ENCODE measurements at regions not wholly inside any gene's neighbourhood (a gene's known extent, or its start where the extent isn't known, plus 50 kb on each side); places are given as distances from the start of the nearest gene placed in this dataset.

DNA sequence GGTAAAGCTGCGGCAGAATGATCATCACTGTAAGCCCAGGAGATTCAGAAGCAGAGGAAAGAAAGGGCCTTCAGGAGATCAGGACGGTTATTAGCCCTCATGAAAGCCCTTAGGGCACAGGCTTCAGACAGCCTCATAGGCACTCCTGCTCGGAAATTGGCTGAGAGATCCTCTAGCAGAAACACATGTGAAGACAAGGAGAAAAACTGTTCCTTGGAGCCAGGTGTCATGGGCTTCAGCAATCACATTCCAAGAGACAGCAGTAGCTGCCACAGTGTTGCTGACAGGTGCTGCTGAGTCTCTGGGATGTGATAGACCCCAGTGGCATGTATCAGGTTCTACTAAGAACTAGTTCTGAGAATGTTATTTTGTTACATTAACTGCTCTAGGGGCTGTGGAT, 88.8 kb upstream of the DYRK2 start:
- Histone ChIP-seq H2AK5ac (ENCODE audit: low read depth, low read length) (no peak overlapping the region), H3K9ac (ENCODE audit: low read depth, low read length) (no peak overlapping the region), H4K5ac (ENCODE audit: low read depth, low read length) (no peak overlapping the region), H2AK9ac (replicated peaks; ENCODE audit: low read depth, low read length, poor library complexity) (no peak overlapping the region), H2BK5ac (ENCODE audit: low read depth, low read length, poor library complexity, severe bottlenecking) (no peak overlapping the region), H3K23ac (ENCODE audit: low read depth, low read length) (no peak overlapping the region), H4K8ac (ENCODE audit: low read depth in 2 of 2, low read length in 2 of 2) (no peak overlapping the region), H3K9me3 (ENCODE audit: control insufficient read depth, insufficient read depth, low read length) (no peaks in the 10 kb centered on the region), H3K56ac (ENCODE audit: extremely low read depth, insufficient read depth, low read length) (no peak overlapping the region), H2BK120ac (ENCODE audit: low read depth, low read length) (no peak overlapping the region), H3K79me1 (ENCODE audit: low read depth in 1 of 2, low read length in 2 of 2) (no peaks in the 10 kb centered on the region), H3K36me3 (ENCODE audit: control insufficient read depth, insufficient read depth, low read length) (no peaks in the 10 kb centered on the region), H3K4me1 (ENCODE audit: control insufficient read depth, insufficient read depth, low read length) (no peaks in the 10 kb centered on the region), H4K91ac (ENCODE audit: insufficient read depth, low read depth, low read length) (no peak overlapping the region), H2AFZ (replicated peaks; ENCODE audit: low read length, poor library complexity) (no peak overlapping the region), H3K4ac (ENCODE audit: low read depth, low read length) (no peak overlapping the region), H3K14ac (replicated peaks; ENCODE audit: low read depth, low read length) (no peak overlapping the region), H3K27me3 (ENCODE audit: control insufficient read depth, insufficient read depth, low read length) (no peaks in the 10 kb centered on the region), H3K9me1 (ENCODE audit: insufficient read depth, low read length) (no peaks in the 10 kb centered on the region), H2BK15ac (ENCODE audit: low read depth, low read length) (no peak overlapping the region), H3K18ac (ENCODE audit: low read depth, low read length) (no peak overlapping the region), H3K4me3 (ENCODE audit: insufficient read depth, low read depth, low read length) (no peak overlapping the region), H4K20me1 (ENCODE audit: insufficient read depth, low read length) (no peaks in the 10 kb centered on the region), H2BK20ac (ENCODE audit: low read depth, low read length) (no peak overlapping the region), H3K27ac (ENCODE audit: insufficient read depth, low read length) (no peak overlapping the region), H3K4me2 (ENCODE audit: low read depth, low read length) (no peak overlapping the region)
- DNase-seq (no peak), ATAC-seq (ENCODE audit: low read depth) (no peak)
- ChIA-PET POLR2A (ENCODE audit: unreplicated experiment) (no interaction called here), CTCF (no interaction called here)
- BruUV-seq (replicated peaks): no TSS peak
- WGBS, 2 experiments (ENCODE audit: extremely low coverage in 2 of 2, insufficient read length in 1 of 2): 26% methylated on average over 3 of the region's 3 CpGs; no CpG with 5 or more reads in 1 of the 2 experiments
- TF ChIP-seq POLR2A (IDR thresholded peaks at IDR 0.05; ENCODE audit: low read depth, low read length) (no peak), MAZ (IDR thresholded peaks at IDR 0.05; ENCODE audit: borderline replicate concordance, low read depth, low read length) (no peak), MXI1 (IDR thresholded peaks at IDR 0.05; ENCODE audit: borderline replicate concordance, low read depth, low read length) (no peak), NFE2L2 (IDR thresholded peaks at IDR 0.05; ENCODE audit: low read depth, low read length) (no peak), BHLHE40 (IDR thresholded peaks at IDR 0.05; ENCODE audit: low read depth, low read length) (no peak), RCOR1 (IDR thresholded peaks at IDR 0.05; ENCODE audit: insufficient replicate concordance, low read length) (no peak), RFX5 (IDR thresholded peaks at IDR 0.05; ENCODE audit: low read depth, low read length) (no peak)
- TF ChIP-seq, protein P1, sequence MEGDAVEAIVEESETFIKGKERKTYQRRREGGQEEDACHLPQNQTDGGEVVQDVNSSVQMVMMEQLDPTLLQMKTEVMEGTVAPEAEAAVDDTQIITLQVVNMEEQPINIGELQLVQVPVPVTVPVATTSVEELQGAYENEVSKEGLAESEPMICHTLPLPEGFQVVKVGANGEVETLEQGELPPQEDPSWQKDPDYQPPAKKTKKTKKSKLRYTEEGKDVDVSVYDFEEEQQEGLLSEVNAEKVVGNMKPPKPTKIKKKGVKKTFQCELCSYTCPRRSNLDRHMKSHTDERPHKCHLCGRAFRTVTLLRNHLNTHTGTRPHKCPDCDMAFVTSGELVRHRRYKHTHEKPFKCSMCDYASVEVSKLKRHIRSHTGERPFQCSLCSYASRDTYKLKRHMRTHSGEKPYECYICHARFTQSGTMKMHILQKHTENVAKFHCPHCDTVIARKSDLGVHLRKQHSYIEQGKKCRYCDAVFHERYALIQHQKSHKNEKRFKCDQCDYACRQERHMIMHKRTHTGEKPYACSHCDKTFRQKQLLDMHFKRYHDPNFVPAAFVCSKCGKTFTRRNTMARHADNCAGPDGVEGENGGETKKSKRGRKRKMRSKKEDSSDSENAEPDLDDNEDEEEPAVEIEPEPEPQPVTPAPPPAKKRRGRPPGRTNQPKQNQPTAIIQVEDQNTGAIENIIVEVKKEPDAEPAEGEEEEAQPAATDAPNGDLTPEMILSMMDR (conservative IDR thresholded peaks at IDR 0.05; ENCODE audit: low read depth, low read length): no peak
- TF ChIP-seq, protein P2, sequence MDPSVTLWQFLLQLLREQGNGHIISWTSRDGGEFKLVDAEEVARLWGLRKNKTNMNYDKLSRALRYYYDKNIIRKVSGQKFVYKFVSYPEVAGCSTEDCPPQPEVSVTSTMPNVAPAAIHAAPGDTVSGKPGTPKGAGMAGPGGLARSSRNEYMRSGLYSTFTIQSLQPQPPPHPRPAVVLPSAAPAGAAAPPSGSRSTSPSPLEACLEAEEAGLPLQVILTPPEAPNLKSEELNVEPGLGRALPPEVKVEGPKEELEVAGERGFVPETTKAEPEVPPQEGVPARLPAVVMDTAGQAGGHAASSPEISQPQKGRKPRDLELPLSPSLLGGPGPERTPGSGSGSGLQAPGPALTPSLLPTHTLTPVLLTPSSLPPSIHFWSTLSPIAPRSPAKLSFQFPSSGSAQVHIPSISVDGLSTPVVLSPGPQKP (IDR thresholded peaks at IDR 0.05; ENCODE audit: borderline replicate concordance, low read depth, low read length): no peak
- TF ChIP-seq, protein P3, sequence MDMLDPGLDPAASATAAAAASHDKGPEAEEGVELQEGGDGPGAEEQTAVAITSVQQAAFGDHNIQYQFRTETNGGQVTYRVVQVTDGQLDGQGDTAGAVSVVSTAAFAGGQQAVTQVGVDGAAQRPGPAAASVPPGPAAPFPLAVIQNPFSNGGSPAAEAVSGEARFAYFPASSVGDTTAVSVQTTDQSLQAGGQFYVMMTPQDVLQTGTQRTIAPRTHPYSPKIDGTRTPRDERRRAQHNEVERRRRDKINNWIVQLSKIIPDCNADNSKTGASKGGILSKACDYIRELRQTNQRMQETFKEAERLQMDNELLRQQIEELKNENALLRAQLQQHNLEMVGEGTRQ (IDR thresholded peaks at IDR 0.05; ENCODE audit: low read depth, low read length): no peak
- dilution Hi-C loops (cut with HindIII; ENCODE audit: low sequenced_read_pairs, unreplicated experiment): no loop called here
- intact Hi-C loops (cut with micrococcal nuclease): no loop called here
- in situ Hi-C loops (cut with MboI; ENCODE audit: low sequenced_read_pairs): no loop called here
